ENCODE measurements at regions not wholly inside any gene's neighbourhood (a gene's known extent, or its start where the extent isn't known, plus 50 kb on each side); places are given as distances from the start of the nearest gene placed in this dataset.

- intact Hi-C loops (cut with micrococcal nuclease; ENCODE audit: unreplicated experiment) = no loop called here
Measured at GRCh38 chr16:35691057-35691456, 2231.6 kb downstream of the TP53TG3F start.

GRCh38 chr16:35692824-35693223 lies 2233.4 kb downstream of the TP53TG3F start:
- peaks cover 58% of the 10 kb centered on the region for H3K9me3 ChIP-seq (ENCODE audit: low read depth, low read length, poor library complexity, severe bottlenecking)
- intact Hi-C loops (cut with micrococcal nuclease; ENCODE audit: unreplicated experiment) = no loop called here
- TF ChIP-seq EZH2 (IDR thresholded peaks at IDR 0.05; ENCODE audit: borderline replicate concordance, low read depth, low read length, poor library complexity, severe bottlenecking) (no peak), CTCF (conservative IDR thresholded peaks at IDR 0.05; ENCODE audit: low read depth, low read length) (no peak)
- H3K27ac ChIP-seq (ENCODE audit: low read depth, low read length, poor library complexity, severe bottlenecking) = no peak overlapping the region
- DNase-seq (ENCODE audit: low spot score) = no peak
- H3K4me3 ChIP-seq (ENCODE audit: low read depth, low read length, poor library complexity, severe bottlenecking) = no peak overlapping the region
- ChIA-PET CTCF (no interaction called here), POLR2A (ENCODE audit: low non-redundant PET) (no interaction called here)
- H3K36me3 ChIP-seq (ENCODE audit: insufficient read depth, low read length, poor library complexity, severe bottlenecking) = no peaks in the 10 kb centered on the region
- no peaks in the 10 kb centered on the region for H3K27me3 ChIP-seq (replicated peaks; ENCODE audit: insufficient read depth, low read depth, low read length, poor library complexity)
- H3K4me1 ChIP-seq (ENCODE audit: insufficient read depth, low read length, poor library complexity, severe bottlenecking) = no peaks in the 10 kb centered on the region
- BruUV-seq (replicated peaks) = no TSS peak

More at GRCh38 chr16:35691057-35691456, 2231.6 kb downstream of the TP53TG3F start:
- no peaks in the 10 kb centered on the region for H3K4me1 ChIP-seq (ENCODE audit: insufficient read depth, low read length, poor library complexity, severe bottlenecking)
- BruUV-seq (replicated peaks) = no TSS peak
- no peaks in the 10 kb centered on the region for H3K27me3 ChIP-seq (replicated peaks; ENCODE audit: insufficient read depth, low read depth, low read length, poor library complexity)
- CTCF ChIA-PET = no interaction called here
- H3K36me3 ChIP-seq (ENCODE audit: insufficient read depth, low read length, poor library complexity, severe bottlenecking) = no peaks in the 10 kb centered on the region
- POLR2A ChIA-PET (ENCODE audit: low non-redundant PET) = no interaction called here
- peaks cover 54% of the 10 kb centered on the region for H3K9me3 ChIP-seq (ENCODE audit: low read depth, low read length, poor library complexity, severe bottlenecking)
- H3K4me3 ChIP-seq (ENCODE audit: low read depth, low read length, poor library complexity, severe bottlenecking) = no peak overlapping the region
- no peak overlapping the region for H3K27ac ChIP-seq (ENCODE audit: low read depth, low read length, poor library complexity, severe bottlenecking)
- TF ChIP-seq CTCF (conservative IDR thresholded peaks at IDR 0.05; ENCODE audit: low read depth, low read length) (no peak), EZH2 (IDR thresholded peaks at IDR 0.05; ENCODE audit: borderline replicate concordance, low read depth, low read length, poor library complexity, severe bottlenecking) (no peak)
- DNase-seq (ENCODE audit: low spot score) = no peak

GRCh38 chr16:35706901-35707300 lies 2247.5 kb downstream of the TP53TG3F start:
- CTCF ChIA-PET = no interaction called here
- Histone ChIP-seq H3K9me3 (ENCODE audit: low read depth, low read length, poor library complexity, severe bottlenecking) (peaks cover 46% of the 10 kb centered on the region), H3K4me1 (ENCODE audit: insufficient read depth, low read length, poor library complexity, severe bottlenecking) (no peaks in the 10 kb centered on the region), H3K4me3 (ENCODE audit: low read depth, low read length, poor library complexity, severe bottlenecking) (no peak overlapping the region), H3K36me3 (ENCODE audit: insufficient read depth, low read length, poor library complexity, severe bottlenecking) (no peaks in the 10 kb centered on the region), H3K27me3 (replicated peaks; ENCODE audit: insufficient read depth, low read depth, low read length, poor library complexity) (no peaks in the 10 kb centered on the region), H3K27ac (ENCODE audit: low read depth, low read length, poor library complexity, severe bottlenecking) (no peak overlapping the region)
- TF ChIP-seq CTCF (conservative IDR thresholded peaks at IDR 0.05; ENCODE audit: low read depth, low read length) (no peak), EZH2 (IDR thresholded peaks at IDR 0.05; ENCODE audit: borderline replicate concordance, low read depth, low read length, poor library complexity, severe bottlenecking) (no peak)
- intact Hi-C loops (cut with micrococcal nuclease; ENCODE audit: unreplicated experiment) = no loop called here
- POLR2A ChIA-PET (ENCODE audit: low non-redundant PET) = no interaction called here
- DNase-seq (ENCODE audit: low spot score) = no peak
- no TSS peak for BruUV-seq (replicated peaks)
